ENCODE measurements at regions not wholly inside any gene's neighbourhood (a gene's known extent, or its start where the extent isn't known, plus 50 kb on each side); places are given as distances from the start of the nearest gene placed in this dataset.

DNA sequence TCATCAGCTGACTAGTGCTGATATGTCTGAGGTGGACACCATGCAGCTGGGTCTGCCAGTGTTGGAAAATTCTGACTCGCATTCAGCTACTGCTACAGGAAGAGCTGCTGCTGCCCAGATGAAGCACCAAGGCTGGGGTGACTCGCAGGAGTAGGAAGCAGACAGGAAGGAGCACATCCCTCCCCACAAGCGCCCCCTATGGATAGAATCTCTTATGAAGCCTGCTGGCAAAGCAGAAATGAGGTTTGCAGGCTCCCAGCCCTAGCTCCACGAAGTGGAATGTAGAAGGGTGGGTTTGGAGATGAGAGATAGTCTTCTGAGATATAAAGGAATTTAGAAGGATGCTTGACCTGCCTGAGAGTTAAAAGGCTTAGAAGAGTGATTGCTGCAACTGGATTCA lies 443.0 kb downstream of the ACTL7B start:
- TF ChIP-seq ZNF462 (CRISPR knock-in tag; IDR thresholded peaks at IDR 0.05): 0 out of 2 replicates have a peak, but pooled peaks have one; percentile 14
- TF ChIP-seq CTCF (conservative IDR thresholded peaks at IDR 0.05; ENCODE audit: low read depth in 2 of 2): peak; percentile 71 to 77
- TF ChIP-seq JUNB (IDR thresholded peaks at IDR 0.05; ENCODE audit: unreplicated experiment): no peak
- no peak for TF ChIP-seq ETS1 (IDR thresholded peaks at IDR 0.05)
- Histone ChIP-seq H3K9me2 (ENCODE audit: insufficient read depth) (no peaks in the 10 kb centered on the region), H3K4me3 (no peak overlapping the region), H3K27ac (ENCODE audit: low read depth) (no peak overlapping the region), H2AFZ (peak overlapping the region; percentile 57; the same call in 1 of the 2 replicates), H3K4me1 (ENCODE audit: insufficient read depth) (no peaks in the 10 kb centered on the region), H4K20me1 (replicated peaks; ENCODE audit: insufficient read depth) (no peaks in the 10 kb centered on the region), H3K4me2 (no peak overlapping the region), H3F3A (replicated peaks; ENCODE audit: low read depth) (no peaks in the 10 kb centered on the region), H3K36me3 (ENCODE audit: insufficient read depth) (no peaks in the 10 kb centered on the region), H3K79me2 (replicated peaks; ENCODE audit: insufficient read depth) (no peaks in the 10 kb centered on the region), H3K27me3 (ENCODE audit: insufficient read depth) (no peaks in the 10 kb centered on the region)
- no peaks in the 10 kb centered on the region for H3K36me3 Mint-ChIP-seq (ENCODE audit: low read depth)
- H3K4me1 Mint-ChIP-seq: no peaks in the 10 kb centered on the region
- H3K9me3 Mint-ChIP-seq: no peaks in the 10 kb centered on the region
- H3K27ac Mint-ChIP-seq: no peak overlapping the region
- ATAC-seq (peak; percentile 92), DNase-seq (ENCODE audit: low spot score) (peak; percentile 93)
- no peak overlapping the region for H3K4me3 Mint-ChIP-seq
- H3K27me3 Mint-ChIP-seq (ENCODE audit: insufficient read depth, low read depth, poor library complexity): no peaks in the 10 kb centered on the region

All from GM23338 (cell line).